ENCODE measurements at regions not wholly inside any gene's neighbourhood (a gene's known extent, or its start where the extent isn't known, plus 50 kb on each side); places are given as distances from the start of the nearest gene placed in this dataset.

DNA sequence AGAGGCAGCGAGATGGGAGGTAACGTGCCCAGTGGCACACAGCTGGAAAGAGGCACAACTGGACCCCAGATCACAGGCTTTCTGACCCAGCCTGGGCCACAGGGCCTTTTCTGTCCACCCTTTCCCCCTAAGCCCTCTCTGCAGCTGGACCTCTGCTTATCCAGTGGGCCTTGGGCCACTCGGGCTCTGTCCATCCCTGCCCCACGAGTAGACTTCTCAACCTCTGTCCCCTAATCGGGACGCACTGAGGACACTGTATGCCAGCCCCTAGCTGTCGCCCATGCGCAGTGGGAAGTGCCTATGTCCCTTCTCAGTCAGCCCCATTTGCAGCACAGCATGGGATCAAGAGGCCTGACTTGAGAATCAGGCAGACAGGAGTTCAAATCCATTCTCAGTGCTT is 65.6 kb upstream of the NEURL1B start:
- Histone ChIP-seq H3K9ac (ENCODE audit: low read length) (no peak overlapping the region), H3K4me3 (ENCODE audit: low read depth in 1 of 2, low read length in 2 of 2) (no peak overlapping the region), H3K36me3 (ENCODE audit: insufficient read depth, low read length) (no peaks in the 10 kb centered on the region), H3K27ac (ENCODE audit: low read depth, low read length) (no peak overlapping the region), H3K9me3 (ENCODE audit: low read length) (no peaks in the 10 kb centered on the region), H3K4me1 (ENCODE audit: insufficient read depth, low read length) (peaks cover 14% of the 10 kb centered on the region), H3K27me3 (ENCODE audit: control insufficient read depth in 1 of 2, insufficient read depth in 2 of 2, low read length in 2 of 2) (no peaks in the 10 kb centered on the region)

DNA sequence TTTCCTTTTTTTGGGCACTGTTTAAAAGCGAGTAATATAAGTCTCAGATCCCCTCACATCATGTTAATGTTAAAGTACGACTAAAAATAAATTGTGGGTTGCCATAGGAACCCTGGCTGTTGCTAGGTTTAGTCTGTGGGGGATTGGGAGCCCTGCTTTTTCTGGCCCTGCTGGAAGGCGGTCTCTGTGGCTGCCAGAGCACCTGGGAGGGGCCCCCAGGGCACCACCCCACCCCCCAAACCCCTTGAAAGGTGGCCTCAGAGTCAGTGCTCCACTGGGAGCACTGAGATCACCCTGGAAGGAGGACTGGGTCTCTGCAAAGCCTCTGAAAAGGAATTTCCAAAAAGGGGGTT is 66.2 kb upstream of the NEURL1B start:
- peaks cover 19% of the 10 kb centered on the region for H3K4me1 ChIP-seq (ENCODE audit: insufficient read depth, low read length)
- H3K9me3 ChIP-seq (ENCODE audit: low read length): no peaks in the 10 kb centered on the region
- H3K27me3 ChIP-seq (ENCODE audit: control insufficient read depth in 1 of 2, insufficient read depth in 2 of 2, low read length in 2 of 2): no peaks in the 10 kb centered on the region
- no peak overlapping the region for H3K9ac ChIP-seq (ENCODE audit: low read length)
- H3K4me3 ChIP-seq (ENCODE audit: low read depth in 1 of 2, low read length in 2 of 2): no peak overlapping the region
- no peak overlapping the region for H3K27ac ChIP-seq (ENCODE audit: low read depth, low read length)
- no peaks in the 10 kb centered on the region for H3K36me3 ChIP-seq (ENCODE audit: insufficient read depth, low read length)

DNA sequence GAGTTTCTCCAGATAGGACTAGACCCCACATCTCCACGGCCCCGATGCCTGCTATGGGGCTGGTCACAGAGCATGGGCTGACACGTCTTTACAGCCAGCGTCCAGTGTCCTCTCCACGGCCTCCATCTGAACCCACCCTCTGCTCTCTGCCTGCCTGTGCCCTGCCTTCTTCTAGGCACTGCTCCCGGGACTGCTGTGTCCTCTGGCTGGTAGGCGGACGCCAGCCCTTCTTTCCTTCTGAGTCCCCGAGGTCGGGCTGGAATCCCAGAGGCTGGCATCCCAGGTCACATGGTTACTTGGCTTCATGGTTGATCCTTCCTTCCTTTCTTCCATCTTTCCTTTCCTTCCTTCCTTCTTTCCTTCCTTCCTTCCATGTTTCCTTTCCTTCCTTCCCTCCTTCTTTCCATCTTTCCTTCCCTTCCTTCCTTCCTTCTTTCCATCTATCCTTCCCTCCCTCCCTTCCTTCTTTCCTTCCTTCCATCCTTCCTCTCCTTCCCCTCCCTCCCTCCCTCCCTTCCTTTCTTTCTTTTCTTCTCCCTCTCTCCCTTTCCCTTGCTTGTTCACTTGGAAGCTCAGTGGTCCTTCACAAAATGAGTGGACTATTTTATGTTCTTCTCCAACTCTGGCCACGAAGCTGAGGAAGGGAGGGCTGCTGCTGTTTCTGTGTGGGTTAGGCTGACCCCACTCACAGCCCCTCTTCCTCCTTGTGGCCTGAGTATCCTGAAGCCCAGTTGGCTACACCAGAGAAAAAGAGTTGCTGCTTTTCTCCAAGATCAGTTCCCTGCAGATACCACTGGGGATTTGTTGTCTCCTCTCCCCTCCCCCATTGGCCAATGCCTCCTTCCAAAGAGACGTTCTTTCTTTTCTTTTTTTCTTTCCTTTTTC is 66.8 kb upstream of the NEURL1B start:
- Histone ChIP-seq H3K4me1 (ENCODE audit: insufficient read depth, low read length) (peaks cover 26% of the 10 kb centered on the region), H3K9me3 (ENCODE audit: low read length) (no peaks in the 10 kb centered on the region), H3K36me3 (ENCODE audit: insufficient read depth, low read length) (no peaks in the 10 kb centered on the region), H3K9ac (ENCODE audit: low read length) (no peak overlapping the region), H3K27me3 (ENCODE audit: control insufficient read depth in 1 of 2, insufficient read depth in 2 of 2, low read length in 2 of 2) (no peaks in the 10 kb centered on the region), H3K4me3 (ENCODE audit: low read depth in 1 of 2, low read length in 2 of 2) (no peak overlapping the region), H3K27ac (ENCODE audit: low read depth, low read length) (no peak overlapping the region)

DNA sequence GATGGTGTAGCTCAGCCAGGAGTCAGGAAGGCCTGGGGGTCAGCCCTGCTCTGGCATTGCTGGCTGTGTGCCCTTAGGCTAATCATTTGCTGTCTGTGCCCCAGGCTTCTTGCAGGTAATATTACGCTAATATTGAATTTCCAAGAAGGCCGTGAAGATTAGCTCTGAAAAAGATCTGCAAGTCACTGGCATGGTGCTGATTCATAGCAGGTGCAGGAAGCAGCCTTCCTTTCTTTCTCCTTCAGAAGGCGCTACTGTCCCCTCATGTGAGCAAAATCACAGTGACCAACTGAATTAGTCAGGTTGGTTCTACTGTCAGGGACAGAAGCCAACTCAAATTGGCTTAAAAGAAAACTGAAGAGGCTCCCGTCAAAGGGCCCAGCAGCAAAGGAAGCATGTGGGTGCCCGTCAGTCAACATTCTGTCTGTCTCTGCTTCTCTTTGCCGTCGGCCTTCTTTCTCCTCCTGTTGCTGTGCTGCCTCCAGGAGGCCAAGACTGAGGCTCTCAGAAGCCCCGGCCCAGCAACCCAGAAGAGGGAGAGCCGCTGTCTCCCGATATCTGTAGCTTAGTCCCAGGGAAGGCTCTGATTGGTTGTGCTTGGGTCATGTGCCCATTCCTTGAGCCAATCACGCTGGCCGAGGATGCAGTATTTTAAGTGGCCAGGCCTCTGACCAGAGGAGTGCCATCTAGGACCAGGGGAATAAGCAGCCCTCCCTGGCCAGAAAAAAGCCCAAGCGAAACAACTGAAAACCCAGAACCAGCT is 67.8 kb upstream of the NEURL1B start:
- H3K27me3 ChIP-seq (ENCODE audit: control insufficient read depth in 1 of 2, insufficient read depth in 2 of 2, low read length in 2 of 2): no peaks in the 10 kb centered on the region
- no peaks in the 10 kb centered on the region for H3K9me3 ChIP-seq (ENCODE audit: low read length)

DNA sequence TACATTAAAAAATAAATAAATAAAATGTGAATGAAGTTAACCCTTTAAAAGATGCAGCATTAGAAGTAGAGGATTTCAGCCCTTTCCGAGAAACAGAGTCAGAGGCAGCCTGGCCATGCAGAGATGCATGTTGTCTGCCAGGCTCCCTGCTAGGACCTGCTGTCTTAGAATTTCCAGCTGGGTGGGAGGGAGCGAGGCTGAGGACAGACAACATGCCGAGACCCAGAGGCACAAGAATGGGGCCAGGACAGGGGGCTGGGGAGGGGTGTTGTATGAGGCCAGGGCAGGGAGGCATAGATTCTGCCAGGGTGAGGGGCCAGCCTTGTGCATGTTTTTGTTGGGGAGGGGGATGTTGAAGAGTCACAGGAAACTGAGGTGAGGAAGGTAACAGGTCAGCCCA is 68.6 kb upstream of the NEURL1B start:
- H3K4me3 ChIP-seq (ENCODE audit: low read depth in 1 of 2, low read length in 2 of 2): no peak overlapping the region
- H3K9me3 ChIP-seq (ENCODE audit: low read length): no peaks in the 10 kb centered on the region
- H3K4me1 ChIP-seq (ENCODE audit: insufficient read depth, low read length): peaks cover 26% of the 10 kb centered on the region
- no peak overlapping the region for H3K9ac ChIP-seq (ENCODE audit: low read length)
- H3K27ac ChIP-seq (ENCODE audit: low read depth, low read length): no peak overlapping the region
- H3K36me3 ChIP-seq (ENCODE audit: insufficient read depth, low read length): no peaks in the 10 kb centered on the region
- H3K27me3 ChIP-seq (ENCODE audit: control insufficient read depth in 1 of 2, insufficient read depth in 2 of 2, low read length in 2 of 2): no peaks in the 10 kb centered on the region

More for the DNA sequence above, 67.8 kb upstream of the NEURL1B start:
- Histone ChIP-seq H3K4me3 (ENCODE audit: low read depth in 1 of 2, low read length in 2 of 2) (no peak overlapping the region), H3K4me1 (ENCODE audit: insufficient read depth, low read length) (peaks cover 26% of the 10 kb centered on the region), H3K27ac (ENCODE audit: low read depth, low read length) (no peak overlapping the region), H3K36me3 (ENCODE audit: insufficient read depth, low read length) (no peaks in the 10 kb centered on the region), H3K9ac (ENCODE audit: low read length) (no peak overlapping the region)

DNA sequence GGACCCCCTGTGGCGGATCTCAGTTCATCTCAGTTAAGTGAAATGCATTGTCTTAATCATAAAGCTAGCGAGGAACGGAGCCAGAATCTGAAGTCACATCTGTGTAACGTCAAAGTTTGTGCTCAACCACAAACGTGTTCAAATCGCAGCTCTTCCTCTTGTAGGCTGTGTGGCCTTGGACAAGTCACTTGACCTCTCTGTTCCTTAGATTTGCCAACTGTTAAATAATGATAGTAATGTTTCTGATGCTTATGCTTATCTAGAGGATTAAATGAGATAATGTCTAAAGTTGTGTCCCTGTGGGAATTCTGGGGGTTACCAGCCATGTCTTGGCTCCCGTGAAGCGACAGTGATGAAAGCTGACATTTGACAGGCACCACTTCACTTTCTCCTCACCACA is 69.2 kb upstream of the NEURL1B start:
- Histone ChIP-seq H3K4me1 (ENCODE audit: insufficient read depth, low read length) (peaks cover 26% of the 10 kb centered on the region), H3K27me3 (ENCODE audit: control insufficient read depth in 1 of 2, insufficient read depth in 2 of 2, low read length in 2 of 2) (no peaks in the 10 kb centered on the region), H3K9me3 (ENCODE audit: low read length) (no peaks in the 10 kb centered on the region), H3K9ac (ENCODE audit: low read length) (no peak overlapping the region), H3K36me3 (ENCODE audit: insufficient read depth, low read length) (no peaks in the 10 kb centered on the region), H3K4me3 (ENCODE audit: low read depth in 1 of 2, low read length in 2 of 2) (no peak overlapping the region), H3K27ac (ENCODE audit: low read depth, low read length) (no peak overlapping the region)

DNA sequence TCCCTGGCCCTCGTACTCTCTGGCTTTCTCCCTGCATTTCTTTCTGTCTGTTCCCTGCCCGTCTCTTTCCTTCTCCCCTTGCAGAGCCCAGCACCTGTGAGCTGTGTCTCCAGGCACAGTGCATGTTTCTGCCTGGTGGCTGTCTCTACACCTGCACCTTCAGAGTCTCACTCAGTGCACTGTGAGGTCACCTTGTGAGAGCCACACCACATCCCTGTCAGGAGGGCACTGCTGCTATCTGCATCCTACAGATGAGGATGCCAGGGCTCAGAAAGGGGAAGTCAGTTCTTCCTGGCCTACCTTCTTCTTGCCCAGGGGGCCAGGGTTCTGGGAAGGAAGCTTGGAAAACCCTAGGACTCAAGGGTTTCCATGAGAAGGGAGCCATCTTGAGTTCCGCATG is 69.7 kb upstream of the NEURL1B start:
- Histone ChIP-seq H3K27ac (ENCODE audit: low read depth, low read length) (no peak overlapping the region), H3K9ac (ENCODE audit: low read length) (no peak overlapping the region), H3K4me1 (ENCODE audit: insufficient read depth, low read length) (peaks cover 28% of the 10 kb centered on the region)

DNA sequence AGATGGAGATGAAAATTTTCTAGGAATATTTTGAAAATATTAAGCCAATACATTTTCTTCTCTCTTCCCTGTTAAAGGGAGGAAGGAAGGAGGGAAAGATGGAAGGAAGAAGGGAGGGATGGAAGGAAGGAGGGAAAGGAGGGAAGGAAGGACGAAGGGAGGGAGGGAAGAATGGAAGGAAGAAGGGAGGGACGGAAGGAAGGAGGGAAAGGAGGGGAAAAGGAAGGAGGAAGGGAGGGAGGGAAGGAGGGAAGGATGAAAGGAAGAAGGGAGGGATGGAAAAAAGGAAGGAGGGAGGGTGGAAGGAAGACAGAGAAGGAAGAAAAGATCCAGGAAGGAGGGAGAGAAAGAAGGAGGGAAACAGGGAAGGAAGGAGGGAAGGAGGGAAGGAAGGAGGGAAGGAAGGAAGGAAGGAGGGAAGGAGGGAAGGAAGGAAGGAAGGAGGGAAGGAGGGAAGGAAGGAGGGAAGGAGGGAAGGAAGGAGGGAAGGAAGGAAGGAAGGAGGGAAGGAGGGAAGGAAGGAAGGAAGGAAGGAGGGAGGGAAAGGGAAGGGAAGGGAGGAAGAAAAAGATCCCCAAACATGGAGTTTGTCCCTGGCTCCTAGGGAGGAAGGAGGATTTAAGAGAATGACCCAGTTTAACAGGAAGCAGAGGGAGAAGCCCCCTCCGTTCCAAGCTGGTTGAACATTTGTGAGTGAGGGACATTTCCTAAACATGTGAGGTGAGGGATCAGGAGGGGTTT is 70.3 kb upstream of the NEURL1B start:
- no peak overlapping the region for H3K9ac ChIP-seq (ENCODE audit: low read length)
- no peaks in the 10 kb centered on the region for H3K36me3 ChIP-seq (ENCODE audit: insufficient read depth, low read length)
- H3K9me3 ChIP-seq (ENCODE audit: low read length): no peaks in the 10 kb centered on the region
- H3K4me3 ChIP-seq (ENCODE audit: low read depth in 1 of 2, low read length in 2 of 2): no peak overlapping the region
- no peak overlapping the region for H3K27ac ChIP-seq (ENCODE audit: low read depth, low read length)
- no peaks in the 10 kb centered on the region for H3K27me3 ChIP-seq (ENCODE audit: control insufficient read depth in 1 of 2, insufficient read depth in 2 of 2, low read length in 2 of 2)
- H3K4me1 ChIP-seq (ENCODE audit: insufficient read depth, low read length): peaks cover 24% of the 10 kb centered on the region

More for the DNA sequence above, 69.7 kb upstream of the NEURL1B start:
- Histone ChIP-seq H3K27me3 (ENCODE audit: control insufficient read depth in 1 of 2, insufficient read depth in 2 of 2, low read length in 2 of 2) (no peaks in the 10 kb centered on the region), H3K4me3 (ENCODE audit: low read depth in 1 of 2, low read length in 2 of 2) (no peak overlapping the region), H3K36me3 (ENCODE audit: insufficient read depth, low read length) (no peaks in the 10 kb centered on the region), H3K9me3 (ENCODE audit: low read length) (no peaks in the 10 kb centered on the region)

DNA sequence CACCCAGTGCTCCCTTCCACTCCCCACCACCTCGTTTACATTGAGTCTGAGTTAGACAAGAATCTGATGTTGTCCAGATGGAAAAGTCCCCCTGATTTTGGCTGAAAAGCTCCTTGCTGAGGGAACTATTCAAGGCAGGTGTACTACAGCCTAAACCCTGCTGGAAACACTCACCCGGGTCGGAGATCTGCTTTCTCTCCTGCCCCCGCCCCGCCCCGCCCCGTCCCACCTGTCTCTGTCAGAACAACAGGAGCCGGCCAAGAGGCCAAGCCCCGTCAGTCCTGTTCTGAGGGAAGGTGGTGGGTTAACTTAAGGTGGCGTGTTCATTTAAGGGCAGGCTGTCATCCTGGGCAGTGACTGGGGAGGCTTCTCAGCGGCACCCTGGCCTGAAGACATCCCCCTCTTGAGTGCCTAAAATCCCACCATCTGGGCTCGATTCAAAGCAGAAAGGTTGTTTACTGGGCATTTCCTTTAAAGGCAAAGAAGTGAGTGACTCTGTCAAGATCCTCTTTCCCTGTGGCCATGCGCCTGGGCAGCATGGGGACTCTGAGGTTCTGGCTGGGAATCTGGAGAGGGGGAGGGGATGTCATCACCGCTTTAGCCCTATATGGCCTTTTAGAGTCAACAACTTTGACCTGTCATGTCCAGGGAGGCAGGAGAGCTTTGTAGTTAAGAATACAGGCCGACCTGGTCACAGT is 71.1 kb upstream of the NEURL1B start:
- Histone ChIP-seq H3K27ac (ENCODE audit: low read depth, low read length) (peak overlapping the region; percentile 41), H3K4me1 (ENCODE audit: insufficient read depth, low read length) (peaks cover 22% of the 10 kb centered on the region), H3K4me3 (ENCODE audit: low read depth in 1 of 2, low read length in 2 of 2) (no peak overlapping the region), H3K27me3 (ENCODE audit: control insufficient read depth in 1 of 2, insufficient read depth in 2 of 2, low read length in 2 of 2) (no peaks in the 10 kb centered on the region), H3K9me3 (ENCODE audit: low read length) (no peaks in the 10 kb centered on the region), H3K9ac (ENCODE audit: low read length) (no peak overlapping the region), H3K36me3 (ENCODE audit: insufficient read depth, low read length) (no peaks in the 10 kb centered on the region)

DNA sequence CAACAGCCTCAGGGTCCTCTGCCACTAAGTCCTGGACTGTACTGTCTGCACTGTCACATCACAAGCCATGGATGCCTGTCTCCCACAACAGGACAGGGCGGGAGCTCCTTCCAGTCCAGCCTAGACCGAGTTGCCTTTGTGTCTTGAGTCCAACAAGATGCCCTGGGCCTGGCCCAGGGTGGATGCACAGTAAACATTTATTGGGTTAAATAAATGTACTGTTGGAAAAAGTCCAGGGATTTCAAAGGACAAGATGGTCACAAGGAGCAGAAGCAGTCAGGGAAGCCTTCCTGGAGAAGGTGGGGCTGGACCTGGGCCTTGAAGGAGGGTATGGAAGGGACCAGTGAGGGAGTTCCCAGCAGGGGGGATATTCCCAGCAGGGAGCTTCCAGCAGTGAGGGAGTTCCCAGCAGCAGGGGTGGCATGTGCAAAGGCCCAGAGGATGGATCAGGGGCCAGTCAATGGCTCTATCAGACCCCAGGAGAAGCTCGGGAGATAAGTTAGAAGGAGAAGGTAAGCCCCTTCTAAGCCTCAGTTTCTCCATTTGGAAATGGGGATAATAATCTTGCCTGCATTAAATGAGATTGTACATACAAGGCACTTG is 72.7 kb upstream of the NEURL1B start:
- no peaks in the 10 kb centered on the region for H3K36me3 ChIP-seq (ENCODE audit: insufficient read depth, low read length)
- no peak overlapping the region for H3K27ac ChIP-seq (ENCODE audit: low read depth, low read length)
- no peak overlapping the region for H3K4me3 ChIP-seq (ENCODE audit: low read depth in 1 of 2, low read length in 2 of 2)
- no peaks in the 10 kb centered on the region for H3K9me3 ChIP-seq (ENCODE audit: low read length)
- H3K4me1 ChIP-seq (ENCODE audit: insufficient read depth, low read length): peaks cover 22% of the 10 kb centered on the region
- H3K27me3 ChIP-seq (ENCODE audit: control insufficient read depth in 1 of 2, insufficient read depth in 2 of 2, low read length in 2 of 2): no peaks in the 10 kb centered on the region
- H3K9ac ChIP-seq (ENCODE audit: low read length): no peak overlapping the region
